ENCODE measurements at regions not wholly inside any gene's neighbourhood (a gene's known extent, or its start where the extent isn't known, plus 50 kb on each side); places are given as distances from the start of the nearest gene placed in this dataset.

DNA sequence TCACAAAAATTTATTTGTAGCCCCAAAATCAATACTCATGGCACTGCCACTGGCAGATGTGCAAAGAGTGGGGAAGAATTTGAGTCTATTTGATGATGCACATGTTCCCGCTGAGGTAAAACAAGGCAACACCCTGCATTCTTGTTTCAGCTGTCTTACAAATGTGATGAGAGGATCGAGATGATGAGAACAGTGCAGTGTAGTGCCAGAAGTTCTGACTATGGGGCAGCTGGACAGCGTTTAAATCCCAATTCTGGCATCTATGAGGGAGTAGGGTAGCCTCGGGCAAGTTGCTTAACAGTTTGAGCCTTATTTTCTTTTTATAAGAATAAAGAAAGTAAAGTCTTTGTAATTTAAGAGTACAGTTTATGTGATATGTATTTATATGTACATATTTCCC lies 296.7 kb upstream of the FKBP1C start:
- TF ChIP-seq CBX8 (IDR thresholded peaks at IDR 0.05) = no peak
- TF ChIP-seq, protein P1, sequence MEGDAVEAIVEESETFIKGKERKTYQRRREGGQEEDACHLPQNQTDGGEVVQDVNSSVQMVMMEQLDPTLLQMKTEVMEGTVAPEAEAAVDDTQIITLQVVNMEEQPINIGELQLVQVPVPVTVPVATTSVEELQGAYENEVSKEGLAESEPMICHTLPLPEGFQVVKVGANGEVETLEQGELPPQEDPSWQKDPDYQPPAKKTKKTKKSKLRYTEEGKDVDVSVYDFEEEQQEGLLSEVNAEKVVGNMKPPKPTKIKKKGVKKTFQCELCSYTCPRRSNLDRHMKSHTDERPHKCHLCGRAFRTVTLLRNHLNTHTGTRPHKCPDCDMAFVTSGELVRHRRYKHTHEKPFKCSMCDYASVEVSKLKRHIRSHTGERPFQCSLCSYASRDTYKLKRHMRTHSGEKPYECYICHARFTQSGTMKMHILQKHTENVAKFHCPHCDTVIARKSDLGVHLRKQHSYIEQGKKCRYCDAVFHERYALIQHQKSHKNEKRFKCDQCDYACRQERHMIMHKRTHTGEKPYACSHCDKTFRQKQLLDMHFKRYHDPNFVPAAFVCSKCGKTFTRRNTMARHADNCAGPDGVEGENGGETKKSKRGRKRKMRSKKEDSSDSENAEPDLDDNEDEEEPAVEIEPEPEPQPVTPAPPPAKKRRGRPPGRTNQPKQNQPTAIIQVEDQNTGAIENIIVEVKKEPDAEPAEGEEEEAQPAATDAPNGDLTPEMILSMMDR (IDR thresholded peaks at IDR 0.05) = no peak
- no peak for TF ChIP-seq EP300 (IDR thresholded peaks at IDR 0.05)
- TF ChIP-seq POLR2A (IDR thresholded peaks at IDR 0.05; ENCODE audit: low read length) = no peak
- TF ChIP-seq ZSCAN20 (CRISPR knock-in tag; IDR thresholded peaks at IDR 0.05) = no peak
- no peak for TF ChIP-seq SMC3 (IDR thresholded peaks at IDR 0.05)
- TF ChIP-seq, protein P2, sequence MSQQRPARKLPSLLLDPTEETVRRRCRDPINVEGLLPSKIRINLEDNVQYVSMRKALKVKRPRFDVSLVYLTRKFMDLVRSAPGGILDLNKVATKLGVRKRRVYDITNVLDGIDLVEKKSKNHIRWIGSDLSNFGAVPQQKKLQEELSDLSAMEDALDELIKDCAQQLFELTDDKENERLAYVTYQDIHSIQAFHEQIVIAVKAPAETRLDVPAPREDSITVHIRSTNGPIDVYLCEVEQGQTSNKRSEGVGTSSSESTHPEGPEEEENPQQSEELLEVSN (IDR thresholded peaks at IDR 0.05; ENCODE audit: borderline replicate concordance, low read depth) = no peak
- no peak for TF ChIP-seq CEBPB (IDR thresholded peaks at IDR 0.05)
- TF ChIP-seq ESRRA (IDR thresholded peaks at IDR 0.05; ENCODE audit: borderline replicate concordance, low read length) = no peak
- TF ChIP-seq, protein P3, sequence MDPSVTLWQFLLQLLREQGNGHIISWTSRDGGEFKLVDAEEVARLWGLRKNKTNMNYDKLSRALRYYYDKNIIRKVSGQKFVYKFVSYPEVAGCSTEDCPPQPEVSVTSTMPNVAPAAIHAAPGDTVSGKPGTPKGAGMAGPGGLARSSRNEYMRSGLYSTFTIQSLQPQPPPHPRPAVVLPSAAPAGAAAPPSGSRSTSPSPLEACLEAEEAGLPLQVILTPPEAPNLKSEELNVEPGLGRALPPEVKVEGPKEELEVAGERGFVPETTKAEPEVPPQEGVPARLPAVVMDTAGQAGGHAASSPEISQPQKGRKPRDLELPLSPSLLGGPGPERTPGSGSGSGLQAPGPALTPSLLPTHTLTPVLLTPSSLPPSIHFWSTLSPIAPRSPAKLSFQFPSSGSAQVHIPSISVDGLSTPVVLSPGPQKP (IDR thresholded peaks at IDR 0.05; ENCODE audit: low read depth, low read length) = no peak
- TF ChIP-seq RFX5 (IDR thresholded peaks at IDR 0.05) = no peak
- no peak for TF ChIP-seq RAD21 (conservative IDR thresholded peaks at IDR 0.05 in 1 of 2, IDR thresholded peaks at IDR 0.05 in 1 of 2)
- no peak for TF ChIP-seq REST (IDR thresholded peaks at IDR 0.05)
- TF ChIP-seq MAFK (IDR thresholded peaks at IDR 0.05; ENCODE audit: partially characterized antibody) = no peak

Data from A549 (cell line).